Stimulated activated CD4-positive, alpha-beta T cell treated with anti-CD3 and anti-CD28 coated beads, Interleukin-1b, Interleukin-23, amount 100 ng/mL, for 48 hours (primary cell): ENCODE measurements at regions not wholly inside any gene's neighbourhood (a gene's known extent, or its start where the extent isn't known, plus 50 kb on each side); places are given as distances from the start of the nearest gene placed in this dataset.
A peak's percentile ranks its signal among the peaks of the same experiment; 100 is the strongest.

Experiments used
- DNase-seq: peaks from one replicate; pipeline ENCODE4 v3.0.0-alpha.2; 2020

GRCh38 chr17:33651686-33652085 lies 358.6 kb upstream of the ASIC2 start:
- no peak for DNase-seq

- DNase-seq = no peak
Observed at GRCh38 chr17:33652731-33653398, 359.8 kb upstream of the ASIC2 start.

GRCh38 chr17:33653399-33653788 lies 360.3 kb upstream of the ASIC2 start:
- DNase-seq = no peak

GRCh38 chr17:33657181-33657580 lies 364.1 kb upstream of the ASIC2 start:
- no peak for DNase-seq

GRCh38 chr17:33661975-33662374 lies 368.9 kb upstream of the ASIC2 start:
- DNase-seq = no peak

GRCh38 chr17:33664116-33664840 lies 371.2 kb upstream of the ASIC2 start:
- DNase-seq = no peak

GRCh38 chr17:33667052-33667509 lies 374.0 kb upstream of the ASIC2 start:
- peak; percentile 25 for DNase-seq

- DNase-seq = no peak
Observed at GRCh38 chr17:33667671-33668070, 374.6 kb upstream of the ASIC2 start.

GRCh38 chr17:33668516-33668915 lies 375.4 kb upstream of the ASIC2 start:
- DNase-seq = no peak

- DNase-seq = no peak
Observed at GRCh38 chr17:33671491-33671890, 378.4 kb upstream of the ASIC2 start.

GRCh38 chr17:33674685-33675084 lies 381.6 kb upstream of the ASIC2 start:
- DNase-seq = peak; percentile 39

- DNase-seq = no peak
Observed at GRCh38 chr17:33676444-33676843, 383.3 kb upstream of the ASIC2 start.

- no peak for DNase-seq
Observed at GRCh38 chr17:33679595-33679994, 386.5 kb upstream of the ASIC2 start.

- no peak for DNase-seq
Observed at GRCh38 chr17:33680472-33680871, 387.4 kb upstream of the ASIC2 start.

GRCh38 chr17:33682599-33682998 lies 389.5 kb upstream of the ASIC2 start:
- no peak for DNase-seq

GRCh38 chr17:33684735-33685134 lies 391.6 kb upstream of the ASIC2 start:
- DNase-seq = no peak

GRCh38 chr17:33686171-33686570 lies 393.1 kb upstream of the ASIC2 start:
- DNase-seq = peak; percentile 8

- no peak for DNase-seq
Observed at GRCh38 chr17:33687831-33688230, 394.7 kb upstream of the ASIC2 start.

GRCh38 chr17:33688771-33689170 lies 395.7 kb upstream of the ASIC2 start:
- DNase-seq = no peak

GRCh38 chr17:33689725-33690124 lies 396.6 kb upstream of the ASIC2 start:
- no peak for DNase-seq

- DNase-seq = no peak
Observed at GRCh38 chr17:33695431-33695830, 402.3 kb upstream of the ASIC2 start.

GRCh38 chr17:33696102-33696501 lies 403.0 kb upstream of the ASIC2 start:
- no peak for DNase-seq

GRCh38 chr17:33697557-33697956 lies 404.5 kb upstream of the ASIC2 start:
- no peak for DNase-seq

GRCh38 chr17:33701910-33702309 lies 408.8 kb upstream of the ASIC2 start:
- DNase-seq = no peak

GRCh38 chr17:33704856-33705255 lies 411.8 kb upstream of the ASIC2 start:
- no peak for DNase-seq
